ENCODE measurements at regions not wholly inside any gene's neighbourhood (a gene's known extent, or its start where the extent isn't known, plus 50 kb on each side); places are given as distances from the start of the nearest gene placed in this dataset.

GRCh38 chr12:115013236-115013981 is 329.4 kb upstream of the TBX3 start:
- TF ChIP-seq CTCF (IDR thresholded peaks at IDR 0.05; ENCODE audit: low read depth, low read length), result no peak
- no peak for TF ChIP-seq MYC (IDR thresholded peaks at IDR 0.05; ENCODE audit: low read depth, low read length)
